HUES48 (cell line): ENCODE measurements at regions not wholly inside any gene's neighbourhood (a gene's known extent, or its start where the extent isn't known, plus 50 kb on each side); places are given as distances from the start of the nearest gene placed in this dataset.

Experiments
- H3K27ac ChIP-seq: one replicate; pipeline ENCODE4 v1.7.0; 2013; ENCODE audit warnings: low read depth, low read length, inconsistent platforms
- H3K27me3 ChIP-seq: 2 replicates; pipeline ENCODE4 v1.6.1; 2013; ENCODE audit warnings: mild to moderate bottlenecking, low read length; ENCODE audit not compliant: control insufficient read depth, insufficient read depth
- H3K36me3 ChIP-seq: 2 replicates; pipeline ENCODE4 v1.6.1; 2013; ENCODE audit warnings: low read length; ENCODE audit not compliant: control insufficient read depth, insufficient read depth
- H3K4me1 ChIP-seq: 2 replicates; pipeline ENCODE4 v1.6.1; 2013; ENCODE audit warnings: mild to moderate bottlenecking, low read length; ENCODE audit not compliant: control insufficient read depth, insufficient read depth
- H3K4me3 ChIP-seq: 2 replicates; pipeline ENCODE4 v1.5.1; 2013; ENCODE audit warnings: mild to moderate bottlenecking, low read depth, low read length
- H3K9ac ChIP-seq: 2 replicates; pipeline ENCODE4 v1.6.1; 2013; ENCODE audit warnings: mild to moderate bottlenecking, low read depth, low read length, moderate library complexity
- H3K9me3 ChIP-seq: 2 replicates; pipeline ENCODE4 v1.6.1; 2013; ENCODE audit warnings: low read length; ENCODE audit not compliant: control insufficient read depth, insufficient read depth

GRCh38 chr3:182235504-182235903 is 523.8 kb downstream of the SOX2 start:
- Histone ChIP-seq H3K36me3 (no peaks in the 10 kb centered on the region), H3K27me3 (no peaks in the 10 kb centered on the region), H3K4me1 (peaks cover 23% of the 10 kb centered on the region), H3K27ac (no peak overlapping the region), H3K9ac (no peak overlapping the region), H3K4me3 (no peak overlapping the region), H3K9me3 (no peaks in the 10 kb centered on the region)

GRCh38 chr3:182238126-182238525 is 526.4 kb downstream of the SOX2 start:
- H3K36me3 ChIP-seq, result no peaks in the 10 kb centered on the region
- H3K4me1 ChIP-seq, result peaks cover 42% of the 10 kb centered on the region
- H3K4me3 ChIP-seq, result no peak overlapping the region
- peak overlapping the region; percentile 77 for H3K27ac ChIP-seq
- no peak overlapping the region; the same call in 1 of the 2 replicates for H3K9ac ChIP-seq
- H3K9me3 ChIP-seq, result no peaks in the 10 kb centered on the region
- no peaks in the 10 kb centered on the region for H3K27me3 ChIP-seq

- no peaks in the 10 kb centered on the region for H3K27me3 ChIP-seq
These were observed 527.6 kb downstream of the SOX2 start for GRCh38 chr3:182239316-182239715.

GRCh38 chr3:182240474-182240873 is 528.7 kb downstream of the SOX2 start:
- no peaks in the 10 kb centered on the region for H3K27me3 ChIP-seq
- H3K36me3 ChIP-seq, result no peaks in the 10 kb centered on the region
- H3K4me3 ChIP-seq, result no peak overlapping the region
- H3K9me3 ChIP-seq, result no peaks in the 10 kb centered on the region
- H3K9ac ChIP-seq, result no peak overlapping the region
- no peak overlapping the region for H3K27ac ChIP-seq
- peaks cover 47% of the 10 kb centered on the region for H3K4me1 ChIP-seq

More at GRCh38 chr3:182239316-182239715, 527.6 kb downstream of the SOX2 start:
- Histone ChIP-seq H3K4me3 (no peak overlapping the region), H3K27ac (peak overlapping the region; percentile 77), H3K9me3 (no peaks in the 10 kb centered on the region), H3K4me1 (peaks cover 48% of the 10 kb centered on the region), H3K36me3 (no peaks in the 10 kb centered on the region), H3K9ac (no peak overlapping the region)

GRCh38 chr3:182241196-182241765 is 529.6 kb downstream of the SOX2 start:
- Histone ChIP-seq H3K9ac (no peak overlapping the region), H3K27ac (peak overlapping the region; percentile 23), H3K9me3 (no peaks in the 10 kb centered on the region), H3K4me3 (no peak overlapping the region), H3K36me3 (no peaks in the 10 kb centered on the region), H3K27me3 (no peaks in the 10 kb centered on the region), H3K4me1 (peaks cover 43% of the 10 kb centered on the region)

GRCh38 chr3:182241766-182242488 is 530.2 kb downstream of the SOX2 start:
- H3K9me3 ChIP-seq, result no peaks in the 10 kb centered on the region
- peak overlapping the region; percentile 41 for H3K27ac ChIP-seq
- no peak overlapping the region for H3K4me3 ChIP-seq
- no peak overlapping the region for H3K9ac ChIP-seq
- peaks cover 43% of the 10 kb centered on the region for H3K4me1 ChIP-seq
- H3K36me3 ChIP-seq, result no peaks in the 10 kb centered on the region
- H3K27me3 ChIP-seq, result no peaks in the 10 kb centered on the region

GRCh38 chr3:182242489-182242942 is 530.8 kb downstream of the SOX2 start:
- Histone ChIP-seq H3K36me3 (no peaks in the 10 kb centered on the region), H3K4me3 (no peak overlapping the region), H3K4me1 (peaks cover 43% of the 10 kb centered on the region), H3K9ac (no peak overlapping the region), H3K27me3 (no peaks in the 10 kb centered on the region), H3K27ac (peak overlapping the region; percentile 41), H3K9me3 (no peaks in the 10 kb centered on the region)

- H3K9me3 ChIP-seq, result no peaks in the 10 kb centered on the region
- no peak overlapping the region for H3K27ac ChIP-seq
- H3K9ac ChIP-seq, result no peak overlapping the region
These were observed 531.9 kb downstream of the SOX2 start for GRCh38 chr3:182243625-182244024.

GRCh38 chr3:182244222-182244971 is 532.7 kb downstream of the SOX2 start:
- peaks cover 30% of the 10 kb centered on the region for H3K4me1 ChIP-seq
- H3K27me3 ChIP-seq, result no peaks in the 10 kb centered on the region
- no peaks in the 10 kb centered on the region for H3K36me3 ChIP-seq
- H3K9me3 ChIP-seq, result no peaks in the 10 kb centered on the region
- H3K9ac ChIP-seq, result no peak overlapping the region
- H3K4me3 ChIP-seq, result no peak overlapping the region
- H3K27ac ChIP-seq, result no peak overlapping the region

More at GRCh38 chr3:182243625-182244024, 531.9 kb downstream of the SOX2 start:
- no peaks in the 10 kb centered on the region for H3K27me3 ChIP-seq
- no peaks in the 10 kb centered on the region for H3K36me3 ChIP-seq
- H3K4me1 ChIP-seq, result peaks cover 34% of the 10 kb centered on the region
- no peak overlapping the region for H3K4me3 ChIP-seq

GRCh38 chr3:182245059-182245458 is 533.3 kb downstream of the SOX2 start:
- H3K27me3 ChIP-seq, result no peaks in the 10 kb centered on the region
- H3K36me3 ChIP-seq, result no peaks in the 10 kb centered on the region
- peaks cover 29% of the 10 kb centered on the region for H3K4me1 ChIP-seq
- H3K9me3 ChIP-seq, result no peaks in the 10 kb centered on the region
- H3K9ac ChIP-seq, result no peak overlapping the region
- no peak overlapping the region for H3K4me3 ChIP-seq
- H3K27ac ChIP-seq, result no peak overlapping the region

- Histone ChIP-seq H3K27me3 (no peaks in the 10 kb centered on the region), H3K4me1 (peaks cover 12% of the 10 kb centered on the region), H3K9me3 (no peaks in the 10 kb centered on the region)
These were observed 535.1 kb downstream of the SOX2 start for GRCh38 chr3:182246870-182247269.

More at GRCh38 chr3:182246870-182247269, 535.1 kb downstream of the SOX2 start:
- H3K4me3 ChIP-seq, result no peak overlapping the region
- no peaks in the 10 kb centered on the region for H3K36me3 ChIP-seq
- no peak overlapping the region for H3K9ac ChIP-seq
- no peak overlapping the region for H3K27ac ChIP-seq
